ENCODE measurements at regions not wholly inside any gene's neighbourhood (a gene's known extent, or its start where the extent isn't known, plus 50 kb on each side); places are given as distances from the start of the nearest gene placed in this dataset.
"Not testable (repeated sequence)": the region's sequence is repeated elsewhere in the genome, so short reads cannot be mapped to it uniquely, and the experiment has no call there.

- DNase-seq: no peak
These were observed 383.5 kb downstream of the SFMBT2 start for GRCh38 chr10:7027237-7027912.

DNA sequence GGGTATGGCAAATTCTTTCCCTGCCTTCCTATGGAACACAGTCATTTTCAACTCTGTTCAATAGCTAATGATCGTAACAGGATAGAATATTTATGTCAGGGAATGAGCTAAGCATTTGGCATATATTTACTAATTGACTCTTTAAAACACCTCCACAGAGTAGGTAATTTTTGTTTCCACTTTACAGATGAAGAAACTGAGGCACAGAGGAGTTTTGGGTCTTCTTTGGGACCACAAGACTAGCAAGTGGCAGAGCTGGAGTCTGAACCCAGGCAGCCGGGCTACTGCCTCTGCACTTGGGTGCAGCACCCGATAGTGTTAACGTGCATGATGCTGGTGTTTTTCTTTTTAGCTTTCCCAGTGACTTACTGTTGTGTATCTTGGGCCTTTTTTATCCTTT is 384.0 kb downstream of the SFMBT2 start:
- no peak for DNase-seq

- no peak for DNase-seq
These were observed 385.5 kb downstream of the SFMBT2 start for GRCh38 chr10:7025296-7025695.

GRCh38 chr10:7015457-7015856 is 395.4 kb downstream of the SFMBT2 start:
- DNase-seq: no peak

DNA sequence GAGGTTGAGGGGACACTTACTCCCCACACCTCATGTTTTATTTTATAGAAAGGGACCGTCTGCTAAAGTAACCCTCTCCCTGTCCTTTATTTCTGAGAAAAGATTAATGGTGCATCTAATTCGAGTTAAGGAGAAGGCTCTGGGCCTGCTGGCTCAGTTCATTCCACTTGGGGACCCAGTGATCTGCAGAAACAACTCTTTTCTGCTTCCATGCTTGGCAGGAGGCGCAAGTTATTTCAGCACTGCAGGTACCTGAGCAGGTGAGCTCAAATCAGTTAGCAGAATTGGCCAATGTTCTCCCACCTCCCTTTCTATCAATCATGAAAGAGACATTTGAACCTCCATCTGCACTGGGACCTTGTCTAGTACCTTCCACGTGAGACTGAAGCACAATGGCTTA is 396.1 kb downstream of the SFMBT2 start:
- no peak for DNase-seq

DNA sequence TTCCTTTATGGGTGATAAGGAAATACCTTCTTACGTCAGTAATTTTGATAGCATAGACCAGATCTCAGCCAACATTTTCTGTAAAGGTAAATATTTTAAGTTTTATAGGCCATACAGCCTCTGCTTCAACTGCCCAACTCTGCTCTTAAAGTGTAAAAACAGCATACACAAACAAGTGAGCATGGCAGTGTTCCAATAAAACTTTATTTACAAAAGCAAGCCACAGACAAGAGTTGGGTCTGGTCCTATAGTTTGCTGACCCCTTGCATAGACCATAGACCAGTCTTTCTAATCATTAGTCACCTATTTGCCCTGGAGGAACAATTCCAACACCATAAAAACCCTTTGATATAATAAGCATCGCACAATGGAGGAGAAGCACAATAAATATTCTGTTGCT is 398.8 kb downstream of the SFMBT2 start:
- no peak for DNase-seq

DNA sequence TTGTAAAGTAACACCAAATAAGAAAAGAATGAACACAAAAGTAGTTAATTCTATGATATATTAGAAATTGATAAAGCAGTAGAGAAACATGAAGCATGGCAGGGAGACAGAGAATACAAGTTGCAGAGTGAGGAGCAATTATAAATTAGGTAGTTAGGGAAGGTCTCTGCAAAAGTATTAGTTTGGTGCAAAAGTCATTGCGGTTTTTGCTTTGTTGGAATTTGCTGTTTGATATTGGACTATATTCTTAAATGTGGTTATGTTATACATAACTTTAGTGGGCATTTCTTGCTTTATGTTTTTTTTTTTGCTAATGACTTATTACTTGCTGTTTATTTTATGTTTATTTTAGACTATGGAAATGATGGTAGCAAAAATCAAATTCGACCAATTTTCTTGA is 402.2 kb downstream of the SFMBT2 start:
- DNase-seq: no peak

- DNase-seq: no peak
These were observed 403.1 kb downstream of the SFMBT2 start for GRCh38 chr10:7007600-7008190.

DNA sequence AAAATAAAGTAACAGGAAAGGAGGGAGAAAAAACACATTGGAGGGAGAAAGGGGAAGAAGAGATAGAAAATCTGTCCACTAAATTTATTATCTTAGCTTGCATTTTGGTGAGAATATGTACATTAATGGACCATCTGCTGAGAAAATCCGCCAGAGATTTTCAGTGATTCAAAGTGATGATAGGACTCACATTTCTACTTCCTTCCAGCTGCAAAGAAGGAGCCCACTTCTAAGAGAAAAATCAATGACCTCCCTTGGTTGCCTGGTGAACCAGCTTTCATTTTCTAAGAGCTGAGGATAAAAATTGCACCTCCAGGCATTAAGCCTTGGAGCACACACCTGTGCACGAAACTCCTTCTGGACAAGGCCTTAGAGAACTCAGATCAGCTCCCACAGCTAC is 404.3 kb downstream of the SFMBT2 start:
- DNase-seq: no peak

GRCh38 chr10:7003831-7004395 is 406.9 kb downstream of the SFMBT2 start:
- DNase-seq: no peak

GRCh38 chr10:7000061-7000460 is 410.8 kb downstream of the SFMBT2 start:
- no peak for DNase-seq

DNA sequence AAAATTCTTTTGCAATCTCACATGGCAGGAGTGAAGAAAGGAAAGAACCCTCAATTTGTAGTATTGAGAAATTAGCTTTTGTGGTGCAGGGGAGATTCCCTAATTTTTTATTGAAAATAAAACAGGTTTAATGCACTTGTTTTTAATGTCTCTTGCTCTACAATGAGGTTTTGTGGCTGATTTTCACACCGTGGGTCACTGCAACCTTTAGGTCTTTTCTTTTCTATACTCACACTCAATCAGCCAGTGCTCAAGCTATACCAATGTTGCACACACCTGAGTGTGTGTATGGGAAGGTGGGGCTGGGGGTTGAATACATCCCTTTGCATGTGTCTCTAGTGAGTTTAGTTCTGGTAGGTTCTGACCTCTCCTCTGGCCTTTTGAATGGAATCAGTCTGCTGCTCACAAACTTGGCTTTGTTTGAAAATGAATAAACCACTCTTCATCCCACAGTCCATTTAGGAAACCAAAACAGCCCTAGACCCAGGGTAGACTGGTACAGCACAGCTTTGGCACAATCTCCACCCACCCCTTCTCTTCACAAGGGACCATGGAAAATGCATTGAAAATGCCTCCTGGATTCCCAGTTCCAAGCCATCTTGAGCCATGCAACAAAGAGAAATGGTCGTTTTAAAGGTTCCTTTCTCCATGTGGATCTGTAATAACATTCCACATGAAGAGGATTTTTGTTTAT is 411.5 kb downstream of the SFMBT2 start:
- DNase-seq: no peak

GRCh38 chr10:6997509-6997908 is 413.3 kb downstream of the SFMBT2 start:
- no peak for DNase-seq

GRCh38 chr10:6996431-6996830 is 414.4 kb downstream of the SFMBT2 start:
- DNase-seq: no peak

- DNase-seq: no peak
These were observed 415.0 kb downstream of the SFMBT2 start for GRCh38 chr10:6995831-6996230.

GRCh38 chr10:6995341-6995740 is 415.3 kb upstream of the PRKCQ start:
- DNase-seq: no peak

GRCh38 chr10:6990891-6991290 is 410.8 kb upstream of the PRKCQ start:
- DNase-seq: no peak

GRCh38 chr10:6988654-6989053 is 408.6 kb upstream of the PRKCQ start:
- no peak for DNase-seq

GRCh38 chr10:6987536-6987945 is 407.5 kb upstream of the PRKCQ start:
- DNase-seq: no peak

DNA sequence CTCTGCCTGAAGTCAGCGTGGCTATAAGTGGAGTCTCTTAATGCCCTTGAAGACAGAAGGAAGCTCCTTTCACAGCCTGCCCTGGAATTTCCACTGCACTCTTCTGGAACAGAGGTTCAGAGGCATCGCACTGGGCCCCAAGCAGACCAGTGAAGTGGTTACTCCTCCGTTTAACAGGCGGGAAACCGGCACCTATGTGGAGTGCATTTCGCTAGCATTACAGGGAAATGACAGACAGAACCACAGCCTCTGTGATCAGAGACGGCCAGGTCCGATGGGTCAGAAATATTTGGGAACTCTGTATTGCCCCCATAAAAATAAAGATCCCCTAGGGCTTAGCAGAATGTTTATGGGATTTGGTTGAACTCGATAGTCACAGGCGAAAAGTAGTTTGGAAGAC is 406.9 kb upstream of the PRKCQ start:
- DNase-seq: no peak

GRCh38 chr10:6985644-6986043 is 405.6 kb upstream of the PRKCQ start:
- DNase-seq: no peak

DNA sequence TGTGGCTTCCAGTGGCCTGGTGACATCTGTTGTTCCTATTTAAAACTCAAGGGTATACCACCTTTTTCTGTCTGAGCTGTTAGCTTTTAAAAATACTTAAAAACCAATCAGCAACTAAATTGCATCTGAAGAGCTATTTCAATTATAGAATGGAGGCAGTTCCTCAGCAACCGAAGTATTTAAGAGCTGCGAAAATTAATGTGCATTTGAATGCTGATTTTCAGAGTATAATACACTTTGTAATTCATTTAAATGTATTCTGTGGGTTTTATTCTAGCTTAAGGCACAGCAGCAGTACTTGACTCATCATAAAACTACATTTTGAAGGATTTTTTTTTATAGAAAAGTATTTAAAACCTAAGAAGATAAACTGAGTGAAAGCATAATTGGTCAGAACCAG is 404.9 kb upstream of the PRKCQ start:
- no peak for DNase-seq

DNA sequence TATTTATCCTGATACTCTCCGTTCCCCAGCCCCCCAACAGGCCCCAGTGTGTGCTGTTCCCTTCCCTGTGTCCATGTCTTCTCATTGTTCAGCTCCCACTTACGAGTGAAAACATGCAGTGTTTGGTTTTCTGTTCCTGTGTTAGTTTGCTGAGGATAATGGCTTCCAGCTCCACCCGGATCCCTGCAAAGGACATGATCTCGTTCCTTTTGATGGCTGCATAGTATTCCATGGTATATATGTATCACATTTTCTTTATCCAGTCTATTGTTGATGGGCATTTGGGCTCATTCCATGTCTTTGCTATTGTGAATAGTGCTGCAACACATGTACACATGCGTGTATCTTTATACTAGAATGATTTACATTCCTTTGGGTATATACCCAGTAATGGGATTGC is 403.9 kb upstream of the PRKCQ start:
- DNase-seq: not testable (repeated sequence)

DNA sequence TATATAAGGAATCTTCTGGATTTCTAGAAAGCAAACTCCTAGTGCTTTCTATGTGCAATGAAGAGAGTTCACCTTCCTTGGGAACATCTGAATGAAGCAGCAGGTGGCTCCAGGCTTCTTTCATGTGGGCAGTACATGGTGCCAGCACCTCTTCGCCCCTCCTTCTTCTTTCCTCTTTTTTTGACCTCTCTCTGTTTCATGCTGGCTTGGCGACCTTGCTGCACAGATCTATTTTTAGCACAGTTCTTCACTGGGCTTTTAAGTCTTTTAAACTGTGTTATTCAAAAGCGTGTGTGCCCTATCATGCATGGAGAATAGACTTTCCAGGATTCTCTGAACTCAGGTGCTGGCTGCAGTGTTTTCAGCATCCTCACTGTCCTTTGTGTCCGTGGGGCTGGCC is 400.3 kb upstream of the PRKCQ start:
- DNase-seq: no peak

All from activated CD4-positive, alpha-beta T cell treated with anti-CD3 and anti-CD28 coated beads, Interleukin-2, amount 50 U/mL, for 4 hours (primary cell).